Skeletal muscle cell (primary cell): ENCODE measurements at regions not wholly inside any gene's neighbourhood (a gene's known extent, or its start where the extent isn't known, plus 50 kb on each side); places are given as distances from the start of the nearest gene placed in this dataset.
A peak's percentile ranks its signal among the peaks of the same experiment; 100 is the strongest.
"Not testable (repeated sequence)": the region's sequence is repeated elsewhere in the genome, so short reads cannot be mapped to it uniquely, and the experiment has no call there.

Experiments
- DNase-seq: peaks from one replicate; pipeline ENCODE4 v3.0.0-alpha.2; 2010; ENCODE audit warnings: low read depth
- H3K4me3 ChIP-seq: 2 replicates; pipeline ENCODE4 v1.5.1; 2011; ENCODE audit warnings: low read depth, mild to moderate bottlenecking, control low read depth, low read length, moderate library complexity

DNA sequence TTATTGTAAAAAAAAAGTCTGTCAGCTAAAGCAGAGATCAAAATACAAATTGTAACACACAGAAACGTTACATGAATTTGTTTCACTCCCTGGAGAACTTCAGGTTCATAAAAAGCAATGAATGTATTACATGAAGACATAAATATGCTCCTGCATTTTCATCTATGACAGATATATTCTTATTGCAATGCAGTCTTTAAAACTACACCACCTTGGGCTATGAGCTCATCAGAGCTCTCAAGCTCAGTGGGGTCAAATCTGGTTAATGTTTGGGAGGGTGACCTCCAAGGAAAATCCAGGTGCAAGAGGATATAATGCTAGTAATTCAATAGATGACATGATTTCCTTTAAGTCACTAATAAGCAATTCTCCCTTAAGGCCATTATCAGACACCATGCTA lies 606.8 kb downstream of the EPHA3 start:
- DNase-seq, result no peak
- no peak overlapping the region for H3K4me3 ChIP-seq

DNA sequence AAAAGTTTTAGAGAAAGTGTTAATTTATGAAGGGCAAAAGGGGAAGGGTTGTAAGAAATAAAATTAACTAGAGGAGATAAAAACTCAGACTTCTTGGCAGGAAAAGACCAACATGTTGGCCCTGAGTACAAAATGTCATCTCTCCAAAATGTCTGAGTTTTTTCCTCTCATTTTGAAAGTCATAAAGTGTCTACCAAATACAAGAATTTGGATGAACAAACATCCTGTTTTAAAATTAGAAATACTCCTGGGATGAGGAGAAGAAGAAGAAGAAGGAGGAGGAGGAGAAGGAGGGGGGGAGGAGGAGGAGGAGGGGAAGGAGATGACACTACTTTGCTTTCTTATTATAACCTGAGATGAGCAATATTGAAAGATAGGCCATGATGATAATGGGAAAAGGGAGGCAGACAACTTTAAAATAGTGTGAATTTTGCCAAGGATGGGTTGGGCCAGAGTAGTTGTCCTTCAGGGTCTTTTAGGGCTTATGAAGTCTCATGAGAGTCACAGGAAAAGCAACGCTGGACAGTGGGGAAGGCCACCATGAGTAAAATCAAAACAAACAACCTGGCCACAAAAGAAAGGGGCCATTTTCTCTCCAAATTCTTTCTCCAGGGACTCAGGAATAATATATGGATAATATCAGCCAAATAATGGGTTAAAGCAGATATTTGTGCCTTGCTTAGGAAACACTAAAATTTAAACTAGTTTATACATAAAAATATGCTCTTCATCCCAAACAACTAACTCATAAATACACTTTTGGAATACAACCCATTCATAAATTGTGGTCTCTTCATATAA lies 632.9 kb downstream of the EPHA3 start:
- DNase-seq, result no peak
- no peak overlapping the region for H3K4me3 ChIP-seq

DNA sequence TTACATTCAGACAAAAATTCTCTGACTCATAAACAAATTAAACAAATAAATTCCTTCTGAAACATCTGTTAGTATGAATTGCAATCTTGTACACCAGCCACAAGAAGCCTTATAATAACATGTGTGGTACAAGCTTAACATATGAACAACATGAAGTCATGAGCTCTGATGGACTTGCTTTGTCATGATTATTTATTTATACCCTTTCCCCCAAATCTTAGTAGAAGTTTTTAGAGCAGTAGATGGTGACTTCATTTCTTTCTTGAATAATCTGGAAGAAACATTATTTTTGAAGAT lies 633.4 kb downstream of the EPHA3 start:
- DNase-seq, result peak; percentile 7
- H3K4me3 ChIP-seq, result no peak overlapping the region

DNA sequence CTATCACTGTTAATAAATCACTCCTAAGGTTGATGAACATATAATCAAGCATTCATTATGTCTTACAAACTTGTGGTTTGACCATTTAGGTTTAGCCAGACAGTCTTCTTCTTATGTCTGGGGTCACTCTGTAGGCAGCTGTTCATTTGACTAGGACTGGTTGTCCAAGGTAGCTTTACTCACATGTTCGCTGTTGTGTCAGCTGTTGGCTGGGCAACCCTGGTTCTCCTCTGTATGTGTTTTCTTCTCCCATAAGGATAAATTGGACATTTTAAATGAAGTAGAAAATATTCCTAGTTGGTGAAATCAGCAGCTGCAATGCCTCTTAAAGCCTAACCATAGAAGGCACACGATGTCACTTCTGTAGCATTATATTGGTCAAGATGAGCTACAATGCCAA lies 635.1 kb downstream of the EPHA3 start:
- no peak overlapping the region for H3K4me3 ChIP-seq
- DNase-seq, result no peak

DNA sequence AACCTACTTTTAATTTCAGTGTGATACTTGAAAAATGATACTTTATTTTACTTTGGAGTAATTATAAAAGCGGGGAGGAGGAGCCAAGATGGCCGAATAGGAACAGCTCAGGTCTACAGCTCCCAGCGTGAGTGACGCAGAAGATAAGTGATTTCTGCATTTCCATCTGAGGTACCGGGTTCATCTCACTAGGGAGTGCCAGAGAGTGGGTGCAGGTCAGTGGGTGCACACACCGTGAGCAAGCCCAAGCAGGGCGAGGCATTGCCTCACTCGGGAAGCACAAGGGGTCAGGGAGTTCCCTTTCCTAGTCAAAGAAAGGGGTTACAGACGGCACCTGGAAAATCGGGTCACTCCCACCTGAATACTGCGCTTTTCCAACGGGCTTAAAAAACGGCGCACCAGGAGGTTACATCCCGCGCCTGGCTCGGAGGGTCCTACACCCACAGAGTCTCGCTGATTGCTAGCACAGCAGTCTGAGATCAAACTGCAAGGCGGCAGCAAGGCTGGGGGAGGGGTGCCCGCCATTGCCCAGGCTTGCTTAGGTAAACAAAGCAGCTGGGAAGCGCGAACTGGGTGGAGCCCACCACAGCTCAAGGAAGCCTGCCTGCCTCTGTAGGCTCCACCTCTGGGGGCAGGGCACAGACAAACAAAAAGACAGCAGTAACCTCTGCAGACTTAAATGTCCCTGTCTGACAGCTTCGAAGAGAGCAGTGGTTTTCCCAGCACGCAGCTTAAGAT lies 640.3 kb downstream of the EPHA3 start:
- H3K4me3 ChIP-seq, DNase-seq: not testable (repeated sequence)

DNA sequence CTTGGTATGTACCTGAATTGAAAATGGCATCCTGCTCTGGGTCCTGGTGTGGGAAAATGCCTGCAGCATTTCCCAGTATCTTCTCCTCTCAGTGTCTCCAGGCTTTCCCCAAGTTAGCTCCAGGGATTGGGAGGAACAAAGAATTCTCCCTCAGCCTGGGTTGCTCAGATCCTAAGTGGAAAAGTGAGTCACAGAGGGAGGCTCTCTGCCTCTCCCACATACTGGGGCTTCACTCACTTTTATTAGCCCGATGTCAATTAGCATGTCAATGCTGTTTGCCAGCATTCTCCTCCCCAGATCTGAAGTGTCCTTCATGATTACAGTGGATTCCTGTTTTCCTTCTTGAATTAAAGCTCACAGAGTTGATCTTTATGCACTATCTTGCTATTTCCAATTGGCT lies 655.0 kb downstream of the EPHA3 start:
- no peak for DNase-seq
- no peak overlapping the region for H3K4me3 ChIP-seq

DNA sequence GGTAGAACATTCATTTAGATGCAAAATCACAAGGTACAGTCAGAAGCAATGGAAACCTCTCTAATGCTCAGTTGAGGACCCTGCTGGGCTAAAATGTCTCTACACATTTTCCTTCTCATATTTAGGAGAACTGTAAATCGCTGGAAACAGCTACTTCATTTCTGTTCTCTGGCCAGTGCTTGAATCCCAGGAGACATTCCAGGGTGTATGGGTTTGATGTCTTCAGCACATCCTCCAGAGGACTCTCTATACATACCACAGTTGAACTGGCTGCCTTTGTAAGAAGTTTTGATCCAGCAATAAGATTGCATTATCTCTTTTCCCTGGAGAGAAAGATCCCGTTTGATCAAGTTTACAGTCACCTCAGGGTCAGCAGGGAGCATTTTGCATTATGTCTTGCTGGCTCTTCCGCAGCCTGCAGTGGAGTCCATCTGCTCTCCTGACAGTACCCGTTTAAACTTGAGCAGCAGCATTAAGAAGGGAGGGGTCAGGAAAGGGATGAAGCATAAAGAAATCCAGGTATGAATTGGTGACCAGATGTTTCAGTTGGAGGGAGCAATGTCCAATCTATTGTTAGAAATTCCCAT lies 676.0 kb downstream of the EPHA3 start:
- no peak overlapping the region for H3K4me3 ChIP-seq
- no peak for DNase-seq

DNA sequence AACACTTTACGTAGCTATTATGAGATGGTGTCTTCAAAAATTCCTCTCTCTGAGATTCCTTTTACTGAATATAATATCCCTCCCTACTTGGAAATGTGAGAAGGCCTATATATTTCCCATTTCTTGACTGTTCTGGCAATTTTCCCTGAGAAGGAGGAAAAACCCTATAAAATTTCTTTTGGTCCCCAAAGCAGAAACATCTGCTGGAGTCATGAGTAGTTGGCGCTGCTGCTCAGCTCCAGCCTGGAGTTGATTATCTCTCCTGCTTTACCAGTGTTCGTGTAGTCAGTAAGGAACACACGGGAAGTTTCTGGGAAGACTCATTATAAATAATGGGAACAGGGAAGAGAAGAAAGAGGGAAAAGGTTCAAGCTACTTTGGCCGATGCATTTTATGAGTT lies 680.1 kb downstream of the EPHA3 start:
- H3K4me3 ChIP-seq, result no peak overlapping the region

DNA sequence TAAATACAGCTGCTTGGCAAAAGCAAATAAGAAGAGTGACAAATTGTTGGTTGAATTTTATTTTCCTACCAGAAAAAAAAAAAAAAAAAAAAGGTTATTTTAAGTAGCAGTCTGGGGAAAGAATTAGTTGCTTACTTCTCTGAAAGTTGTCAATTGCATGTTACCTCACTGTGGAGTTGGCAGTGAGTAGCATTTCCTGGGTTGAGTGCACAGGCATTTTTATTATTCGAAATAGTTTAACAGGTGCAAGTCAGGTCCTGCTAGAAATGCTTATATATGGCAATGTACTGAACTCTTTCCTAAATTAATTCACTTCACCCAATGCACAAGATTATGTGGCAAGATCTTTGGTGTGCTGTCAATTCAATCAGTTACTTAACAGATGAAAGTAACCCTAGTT lies 680.6 kb downstream of the EPHA3 start:
- H3K4me3 ChIP-seq, result no peak overlapping the region
- no peak for DNase-seq

More for the DNA sequence above, 680.1 kb downstream of the EPHA3 start:
- DNase-seq, result no peak

DNA sequence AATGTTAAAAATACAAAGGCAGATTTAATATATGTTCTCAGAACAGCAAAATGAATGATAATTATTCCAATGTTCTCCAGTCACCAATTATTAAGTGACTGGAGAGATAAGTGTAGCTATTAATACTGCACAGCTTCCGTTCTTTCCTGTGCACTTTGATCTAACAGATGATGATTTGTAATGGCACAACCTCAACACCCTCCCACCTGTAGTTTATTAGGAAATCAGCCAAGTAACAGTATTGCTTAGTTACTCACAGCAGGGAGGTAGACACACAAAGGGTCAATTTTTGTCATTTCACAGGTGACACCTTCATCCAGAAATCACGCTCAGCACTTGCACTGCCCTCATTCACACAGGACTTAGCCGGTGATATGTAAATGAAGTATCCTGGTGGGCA lies 688.1 kb downstream of the EPHA3 start:
- H3K4me3 ChIP-seq, result no peak overlapping the region
- DNase-seq, result no peak

DNA sequence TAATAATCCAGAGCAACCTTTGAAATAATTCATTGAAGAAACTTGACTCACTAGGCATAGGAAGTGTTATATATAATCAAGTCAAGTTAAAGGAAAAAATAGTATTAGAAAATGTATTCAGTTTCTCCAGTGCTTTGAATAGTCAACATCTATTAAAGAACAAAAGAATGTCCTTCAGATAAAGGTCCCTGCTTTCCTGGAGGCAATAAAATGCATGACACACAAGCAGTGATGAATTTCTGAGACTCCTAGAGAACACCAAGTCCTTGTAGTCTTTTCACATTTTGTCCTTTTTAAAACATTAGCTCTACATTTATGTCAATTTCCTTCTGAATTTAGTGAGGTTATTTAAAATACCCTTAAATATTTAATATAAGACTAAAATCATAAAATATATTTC lies 695.5 kb downstream of the EPHA3 start:
- no peak overlapping the region for H3K4me3 ChIP-seq
- no peak for DNase-seq

DNA sequence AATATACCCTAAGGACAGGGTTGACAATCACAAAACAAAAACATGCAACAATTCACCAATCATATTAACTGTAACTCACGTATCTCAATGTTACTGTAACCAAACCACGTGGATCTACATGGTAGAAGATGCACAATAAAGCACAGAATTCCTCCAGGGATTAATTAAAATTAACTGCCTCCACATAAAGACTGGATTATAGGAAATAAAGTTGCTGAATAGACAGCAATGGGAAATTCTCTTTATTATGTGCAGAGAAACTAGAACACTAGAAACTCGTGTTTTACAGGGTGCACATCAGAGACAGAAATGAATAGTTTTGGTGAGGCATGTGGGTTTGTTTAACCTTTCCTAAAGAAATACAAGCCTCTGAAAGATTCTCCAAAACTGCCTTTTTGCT lies 696.3 kb downstream of the EPHA3 start:
- no peak for DNase-seq
- no peak overlapping the region for H3K4me3 ChIP-seq

DNA sequence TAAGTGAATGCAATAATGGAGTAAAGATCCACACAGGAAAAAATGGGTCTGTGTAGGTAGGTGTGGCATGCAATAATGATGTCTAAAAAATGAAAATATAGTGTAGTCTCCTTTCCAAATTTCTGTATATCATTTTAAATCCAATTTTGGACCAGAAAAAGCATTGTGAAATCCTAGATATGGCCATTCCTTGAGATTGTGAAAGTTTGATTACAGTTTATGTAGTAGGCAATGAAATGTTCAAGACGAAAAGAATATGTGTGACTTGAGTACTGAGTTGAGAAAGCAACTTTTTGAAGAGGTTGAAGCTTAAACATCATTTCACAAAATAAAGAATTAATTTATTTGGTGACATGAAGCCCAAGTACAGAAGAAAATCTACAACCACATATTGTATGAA lies 698.7 kb downstream of the EPHA3 start:
- no peak for DNase-seq
- H3K4me3 ChIP-seq, result no peak overlapping the region

DNA sequence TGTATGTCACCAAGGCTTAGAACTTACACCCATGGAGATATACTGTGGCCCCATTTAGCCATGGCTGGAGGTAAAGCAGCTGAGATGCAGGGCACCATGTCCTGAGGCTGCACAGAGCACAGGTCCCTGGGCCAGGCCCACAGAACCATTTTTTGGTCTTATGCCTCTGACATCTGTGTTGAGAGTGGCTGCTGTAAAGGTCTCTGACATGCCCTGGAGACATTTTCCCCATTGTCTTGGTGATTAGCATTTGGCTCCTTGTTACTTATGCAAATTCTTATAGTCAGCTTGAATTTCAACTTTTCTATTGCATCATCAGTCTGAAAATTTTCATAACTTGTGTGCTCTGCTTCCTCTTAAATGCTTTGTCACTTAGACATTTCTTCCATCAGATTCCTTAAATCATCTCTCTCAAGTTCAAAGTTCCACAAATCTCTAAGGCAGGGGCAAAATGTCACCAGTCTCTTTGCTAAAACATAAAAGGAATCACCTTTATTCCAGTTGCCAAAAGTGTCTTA lies 701.3 kb downstream of the EPHA3 start:
- H3K4me3 ChIP-seq, result no peak overlapping the region
- no peak for DNase-seq

DNA sequence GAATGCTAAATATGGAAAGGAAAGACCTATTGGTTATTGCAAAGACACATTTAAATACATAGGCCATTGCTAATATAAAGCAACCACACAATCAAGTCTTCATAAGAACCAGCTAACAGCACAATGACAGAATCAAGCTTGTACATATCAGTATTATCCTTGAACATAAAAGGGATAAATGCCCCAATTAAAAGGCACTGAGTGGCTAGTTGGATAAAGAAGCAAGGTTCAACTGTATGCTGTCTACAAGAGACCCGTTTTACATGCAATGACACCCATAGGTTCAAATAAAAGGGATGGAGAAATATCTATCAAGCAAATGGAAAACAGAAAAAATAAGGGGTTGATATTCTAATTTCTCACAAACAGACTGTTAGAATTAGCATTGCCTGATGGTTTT lies 706.1 kb downstream of the EPHA3 start:
- no peak overlapping the region for H3K4me3 ChIP-seq
- DNase-seq, result no peak

DNA sequence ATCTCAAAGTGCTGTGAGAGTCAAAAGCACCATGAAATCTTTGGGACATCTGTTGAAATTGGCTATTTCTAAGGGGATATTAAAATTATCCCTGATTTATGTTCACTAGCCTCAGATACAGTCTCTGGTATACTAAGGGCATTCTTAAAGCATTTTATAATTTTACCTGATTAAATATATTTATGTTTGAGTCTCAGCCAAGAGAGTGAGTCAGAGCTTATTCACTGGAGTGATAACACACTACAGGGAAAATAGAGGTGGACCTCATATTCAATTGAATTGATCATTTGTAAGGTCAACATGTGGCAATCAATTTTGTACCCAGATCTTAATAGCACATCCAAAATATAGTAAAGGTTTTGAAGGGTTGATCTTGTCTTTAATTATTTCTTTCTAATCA lies 733.6 kb downstream of the EPHA3 start:
- H3K4me3 ChIP-seq, result no peak overlapping the region
- DNase-seq, result no peak

DNA sequence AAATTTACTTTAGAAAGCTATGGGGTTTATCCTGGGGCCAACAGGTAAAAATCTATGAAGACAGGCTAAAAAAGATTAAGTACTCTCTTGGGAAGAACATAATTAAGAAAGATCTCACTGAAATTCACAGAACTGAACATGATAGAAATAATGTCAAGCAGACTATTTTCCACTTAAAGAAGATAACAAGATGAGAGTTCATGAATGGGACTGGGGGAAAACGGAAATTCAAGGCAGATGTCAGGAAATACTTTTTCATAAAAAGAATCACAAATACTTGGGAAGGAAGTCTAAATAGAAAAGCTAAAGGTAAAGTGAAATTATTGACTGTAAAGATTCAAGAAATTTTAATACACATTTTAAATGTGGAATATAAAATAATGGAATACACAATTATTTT lies 737.6 kb downstream of the EPHA3 start:
- DNase-seq, result no peak

DNA sequence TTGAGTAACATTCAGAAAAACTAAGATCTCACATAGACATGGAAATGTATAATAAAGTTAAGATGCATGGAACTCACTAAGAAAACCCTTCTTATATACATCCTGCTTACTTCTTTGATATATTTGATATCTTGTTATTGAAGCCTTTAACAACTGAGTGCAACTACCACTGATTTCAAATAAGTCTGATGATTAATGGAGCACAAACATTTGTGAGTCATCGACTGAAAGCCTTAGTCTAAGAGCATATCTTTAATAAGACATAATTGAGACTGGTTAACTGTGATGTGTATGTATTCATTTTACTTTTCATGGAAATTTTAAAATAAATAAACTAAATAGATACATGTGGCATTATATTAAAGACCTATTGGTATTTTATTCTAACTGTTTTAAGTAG lies 740.5 kb downstream of the EPHA3 start:
- no peak overlapping the region for H3K4me3 ChIP-seq
- no peak for DNase-seq

More for the DNA sequence above, 737.6 kb downstream of the EPHA3 start:
- no peak overlapping the region for H3K4me3 ChIP-seq

DNA sequence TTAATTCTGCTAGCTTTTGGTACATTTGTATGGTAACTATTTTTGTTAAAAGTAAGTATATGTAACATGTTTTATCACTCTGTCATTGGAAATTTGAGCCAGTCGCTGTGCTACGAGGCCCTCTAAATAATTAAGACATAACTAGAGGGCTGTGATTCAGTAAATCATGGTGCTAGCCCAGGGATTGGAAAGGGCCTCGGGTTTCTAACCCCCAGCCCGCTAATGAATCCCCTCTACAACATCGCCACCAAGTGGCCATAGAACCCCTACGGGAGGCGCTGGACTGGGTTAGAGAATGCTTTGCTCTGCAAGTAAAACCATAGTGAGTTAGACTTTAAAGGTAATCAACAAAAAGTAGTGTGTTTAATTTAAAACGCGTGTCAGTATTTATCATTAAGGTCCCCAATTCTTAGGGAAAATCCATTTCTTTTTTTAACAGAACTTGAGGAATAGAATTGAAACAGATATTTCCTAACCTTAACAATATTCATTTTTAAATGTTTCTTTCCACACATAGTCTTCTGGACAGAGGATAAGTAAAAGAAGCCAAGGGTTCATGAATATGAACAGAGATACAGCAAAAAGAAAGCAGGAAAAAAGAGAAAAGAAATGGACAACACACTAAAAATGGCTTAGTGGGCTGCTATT lies 744.7 kb downstream of the EPHA3 start:
- H3K4me3 ChIP-seq, result no peak overlapping the region
- no peak for DNase-seq

DNA sequence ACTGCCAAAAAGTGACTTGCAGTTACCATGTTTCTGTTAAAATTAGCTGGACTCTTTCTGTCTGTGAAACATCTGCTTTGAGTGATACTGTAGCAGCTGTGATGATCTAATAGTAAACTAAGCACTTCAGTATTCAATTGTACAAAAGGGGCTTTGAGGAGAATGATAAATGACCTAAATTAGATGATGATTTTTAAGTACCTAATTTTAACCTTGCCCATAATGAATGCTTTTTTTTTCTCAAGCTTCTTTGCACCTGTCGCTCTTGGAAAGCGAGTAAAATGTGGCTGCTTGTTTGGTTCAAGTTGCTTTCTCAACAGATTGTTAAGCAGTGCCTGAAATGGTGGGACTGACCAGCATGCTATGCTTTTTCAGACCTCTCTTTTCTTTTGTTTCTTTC lies 752.3 kb downstream of the EPHA3 start:
- no peak for DNase-seq

More for the DNA sequence above, 752.3 kb downstream of the EPHA3 start:
- no peak overlapping the region for H3K4me3 ChIP-seq
